GM21619 (cell line): ENCODE measurements at regions not wholly inside any gene's neighbourhood (a gene's known extent, or its start where the extent isn't known, plus 50 kb on each side); places are given as distances from the start of the nearest gene placed in this dataset.

ENCODE experiments used
- ATAC-seq: cut with Tn5 transposase; IDR thresholded peaks from one replicate; pipeline ENCODE4 v1.9.1; 2021; ENCODE audit not compliant: unreplicated experiment

GRCh38 chr6:25217829-25218228 is 61.3 kb upstream of the CARMIL1 start:
- no peak for ATAC-seq

DNA sequence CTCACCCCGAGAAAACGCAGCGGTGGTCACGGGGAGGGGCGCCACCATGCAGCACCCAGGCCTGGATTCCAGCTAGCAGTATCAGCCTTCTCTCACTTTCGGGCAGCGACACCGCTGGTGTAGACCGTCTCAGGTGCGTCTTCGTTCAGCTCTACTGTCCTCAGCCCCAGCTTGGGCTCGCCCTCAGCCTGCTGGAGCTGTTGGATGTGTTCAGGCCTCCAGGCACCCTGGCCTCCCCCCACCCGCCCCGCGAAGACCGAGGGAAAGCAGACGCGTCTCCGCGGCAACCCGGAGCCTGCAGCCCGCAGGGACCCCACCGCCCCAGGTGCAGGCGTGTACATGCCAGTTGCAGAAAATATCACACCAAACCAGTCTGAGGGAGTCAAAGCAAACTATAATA is 60.8 kb upstream of the CARMIL1 start:
- no peak for ATAC-seq

GRCh38 chr6:25219216-25219916 is 59.8 kb upstream of the CARMIL1 start:
- no peak for ATAC-seq

DNA sequence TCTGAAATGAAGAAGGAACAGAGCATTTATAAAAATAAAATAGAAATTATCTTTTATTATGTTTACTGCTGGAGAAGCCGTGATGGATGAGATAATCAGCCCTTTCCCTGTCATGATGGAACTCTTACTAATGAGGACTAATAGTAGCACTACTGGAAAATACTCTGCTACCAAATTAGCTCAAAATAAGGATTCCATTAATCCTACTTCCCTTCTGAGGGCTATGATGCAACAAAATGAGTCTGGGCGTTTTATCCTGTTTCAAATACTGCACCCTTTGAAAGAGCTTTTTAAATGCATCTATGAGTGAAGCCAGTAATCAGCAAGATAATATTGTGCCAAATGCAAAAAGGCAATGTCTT is 59.3 kb upstream of the CARMIL1 start:
- no peak for ATAC-seq

DNA sequence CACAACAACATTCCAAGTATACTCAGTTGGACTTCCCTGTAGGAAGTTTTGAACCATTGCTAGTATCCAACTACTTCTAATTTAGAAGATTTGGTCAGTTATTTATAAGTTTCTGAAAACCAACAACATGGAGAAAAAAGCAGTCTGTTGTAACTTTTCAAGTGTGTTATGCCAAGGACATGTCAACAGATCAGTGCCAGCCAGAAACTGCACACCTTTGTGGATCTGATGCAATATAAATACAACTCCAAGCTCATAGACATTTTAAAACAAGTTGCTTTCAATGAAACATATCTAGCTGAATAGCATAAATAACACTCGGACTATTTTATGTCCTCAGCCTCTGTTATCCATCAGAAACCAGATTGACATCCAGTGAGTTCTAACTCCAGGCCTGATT is 58.3 kb upstream of the CARMIL1 start:
- no peak for ATAC-seq

DNA sequence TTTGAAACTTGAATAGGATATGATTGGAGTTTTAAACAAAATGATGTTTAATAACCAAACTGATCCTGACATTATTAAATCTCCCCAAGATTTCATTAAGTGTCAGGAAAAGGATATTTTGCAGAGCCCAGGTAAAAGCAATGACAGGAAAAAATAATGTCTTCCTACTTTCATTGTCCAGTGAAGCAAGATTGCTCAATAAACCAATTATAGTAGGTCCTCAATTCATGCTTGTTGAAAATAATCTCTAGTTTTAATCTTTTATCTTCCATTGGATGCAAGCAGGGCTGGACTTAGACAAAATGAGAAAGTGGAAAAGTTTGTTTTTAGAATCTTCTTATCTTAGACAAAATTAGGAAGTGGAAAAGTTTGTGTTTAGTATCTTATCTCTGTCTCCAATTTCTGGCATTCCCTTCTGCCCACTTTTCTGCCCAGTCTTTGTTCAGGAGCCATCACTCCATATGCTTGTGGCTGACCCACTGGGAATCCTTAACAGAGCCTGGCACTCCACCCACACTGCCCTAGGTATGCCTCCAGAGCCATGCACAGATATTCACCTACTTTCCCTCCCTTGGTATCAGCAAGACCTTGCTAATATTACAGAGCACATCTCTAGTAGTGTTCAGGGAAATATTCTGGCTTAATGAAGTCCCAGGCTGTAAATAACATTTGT is 57.0 kb upstream of the CARMIL1 start:
- ATAC-seq: no peak

- ATAC-seq: no peak
Observed at GRCh38 chr6:25223490-25223991, 55.6 kb upstream of the CARMIL1 start.

GRCh38 chr6:25224242-25224641 is 54.9 kb upstream of the CARMIL1 start:
- ATAC-seq: no peak

DNA sequence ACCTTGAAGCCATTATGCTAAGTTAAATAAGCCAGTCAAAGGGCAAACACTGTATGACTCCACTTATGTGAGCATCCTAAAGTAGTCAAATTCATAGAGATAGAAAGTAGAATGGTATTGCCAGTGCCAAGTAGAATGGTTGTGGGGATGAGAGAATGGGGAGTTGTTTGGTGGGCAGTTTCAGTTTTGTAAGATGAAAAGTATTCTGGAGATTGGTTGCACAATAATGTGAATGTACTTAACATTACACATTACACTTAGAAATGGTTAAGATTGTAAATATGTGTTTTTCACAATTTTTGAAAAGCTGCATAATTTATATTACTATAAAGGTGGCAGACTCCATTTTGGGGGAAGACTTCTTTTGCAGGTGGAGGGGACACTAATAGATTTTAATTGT is 51.3 kb upstream of the CARMIL1 start:
- ATAC-seq: no peak
